ENCODE measurements at regions not wholly inside any gene's neighbourhood (a gene's known extent, or its start where the extent isn't known, plus 50 kb on each side); places are given as distances from the start of the nearest gene placed in this dataset.

GRCh38 chr1:239455743-239456142, 69.4 kb downstream of the CHRM3 start:
- Histone ChIP-seq H3K4ac (replicated peaks; ENCODE audit: insufficient read length, low read depth, low read length) (no peak overlapping the region), H4K5ac (ENCODE audit: insufficient read length, low read depth, low read length) (no peak overlapping the region), H2BK120ac (replicated peaks; ENCODE audit: low read depth, low read length) (no peak overlapping the region), H3K23me2 (ENCODE audit: low read depth, low read length) (no peaks in the 10 kb centered on the region), H2AFZ (ENCODE audit: low read length) (no peak overlapping the region), H2BK5ac (ENCODE audit: low read depth, low read length) (no peak overlapping the region), H4K91ac (replicated peaks; ENCODE audit: insufficient read length, low read length) (no peak overlapping the region), H3K56ac (replicated peaks; ENCODE audit: insufficient read length, low read depth, low read length) (no peak overlapping the region), H2BK15ac (ENCODE audit: low read length) (no peak overlapping the region), H3K9ac (replicated peaks in 1 of 4; ENCODE audit: extremely low read depth in 1 of 4, low read depth in 3 of 4, low read length in 3 of 4) (no peak overlapping the region), H3K79me2 (ENCODE audit: control insufficient read depth in 1 of 2, insufficient read depth in 2 of 2, low read length in 2 of 2) (no peaks in the 10 kb centered on the region; a peak in 1 of 4 replicates), H3K23ac (ENCODE audit: insufficient read length) (no peak overlapping the region), H4K8ac (ENCODE audit: extremely low read depth, insufficient read depth, low read length) (no peak overlapping the region), H3K27me3 (replicated peaks in 1 of 4; ENCODE audit: control insufficient read depth in 3 of 4, extremely low read depth in 1 of 4, insufficient read depth in 3 of 4, low read length in 3 of 4) (no peaks in the 10 kb centered on the region), H3K18ac (ENCODE audit: extremely low read depth, low read length) (no peak overlapping the region), H3K4me3 (ENCODE audit: extremely low read depth in 1 of 4, insufficient read depth in 2 of 4, low read depth in 3 of 4, low read length in 4 of 4) (no peak overlapping the region), H3K27ac (ENCODE audit: low read depth, low read length) (no peak overlapping the region), H3K4me1 (replicated peaks in 1 of 4; ENCODE audit: control insufficient read depth in 3 of 4, insufficient read depth in 4 of 4, low read length in 3 of 4) (no peaks in the 10 kb centered on the region; a peak in 1 of 7 replicates), H2AK5ac (ENCODE audit: low read depth, low read length) (no peak overlapping the region), H3K79me1 (ENCODE audit: low read depth, low read length) (no peaks in the 10 kb centered on the region), H3K9me3 (ENCODE audit: insufficient read depth in 2 of 2, low read depth in 1 of 2, low read length in 1 of 2) (peaks cover 8 to 13% of the 10 kb centered on the region in 2 experiments; a peak in 3 of 4 replicates), H2BK20ac (ENCODE audit: low read length) (no peak overlapping the region), H3K4me2 (ENCODE audit: insufficient read depth in 1 of 2, low read depth in 2 of 2, low read length in 2 of 2) (no peak overlapping the region), H3K36me3 (ENCODE audit: control insufficient read depth in 2 of 4, insufficient read depth in 4 of 4, low read length in 3 of 4) (0 out of 8 replicates have a peak, but pooled peaks cover 0 to 2% (median 0%) of the 10 kb centered on the region in 4 experiments), H4K20me1 (replicated peaks in 1 of 2; ENCODE audit: control insufficient read depth in 1 of 2, insufficient read depth in 2 of 2, low read length in 2 of 2) (peaks cover 0 to 1% of the 10 kb centered on the region in 2 experiments), H2BK12ac (ENCODE audit: low read depth, low read length) (no peak overlapping the region), H3K14ac (ENCODE audit: insufficient read length) (no peak overlapping the region)
- ChIA-PET POLR2A (ENCODE audit: partially characterized antibody) (interaction anchor here (1.3 kb wide), 1 partner anchor 10 kb away, joined by 3 read pairs; no protein-coding TSS in a partner anchor), CTCF (ENCODE audit: partially characterized antibody) (interaction anchor here (0.6 kb wide), 1 partner anchor 421 kb away, joined by 3 read pairs; no protein-coding TSS in a partner anchor)
- 100% methylated on average over 3 of the region's 3 CpGs; no CpG with 5 or more reads in 1 of the 2 experiments for WGBS, 2 experiments (ENCODE audit: extremely low coverage in 1 of 2, insufficient coverage in 1 of 2, insufficient read length in 1 of 2, insufficient replicate concordance in 2 of 2, low coverage in 1 of 2, low lambda C conversion rate in 2 of 2, missing lambda C conversion rate in 1 of 2)
- DNase-seq (ENCODE audit: low read depth in 1 of 2, low spot score in 2 of 2), result no peak
- FAIRE-seq, result no peak
- TF ChIP-seq ATF3 (IDR thresholded peaks at IDR 0.05; ENCODE audit: insufficient read depth, low read depth, low read length) (no peak), KDM4A (IDR thresholded peaks at IDR 0.05; ENCODE audit: low read depth, low read length, severe bottlenecking) (no peak), JUN (IDR thresholded peaks at IDR 0.05; ENCODE audit: low read depth, low read length) (no peak)

Measured in H1 (cell line).